Colon (tissue), 2 donors: ENCODE measurements at regions not wholly inside any gene's neighbourhood (a gene's known extent, or its start where the extent isn't known, plus 50 kb on each side); places are given as distances from the start of the nearest gene placed in this dataset.
"Not testable (repeated sequence)": the region's sequence is repeated elsewhere in the genome, so short reads cannot be mapped to it uniquely, and the experiment has no call there.

Experiments
- FAIRE-seq: peaks from 2 replicates; lab custom pipeline; 2012; peaks lifted over from hg19 to GRCh38; lab: Jason Lieb, UNC
- donor health status: control.
- donor health status: control.

DNA sequence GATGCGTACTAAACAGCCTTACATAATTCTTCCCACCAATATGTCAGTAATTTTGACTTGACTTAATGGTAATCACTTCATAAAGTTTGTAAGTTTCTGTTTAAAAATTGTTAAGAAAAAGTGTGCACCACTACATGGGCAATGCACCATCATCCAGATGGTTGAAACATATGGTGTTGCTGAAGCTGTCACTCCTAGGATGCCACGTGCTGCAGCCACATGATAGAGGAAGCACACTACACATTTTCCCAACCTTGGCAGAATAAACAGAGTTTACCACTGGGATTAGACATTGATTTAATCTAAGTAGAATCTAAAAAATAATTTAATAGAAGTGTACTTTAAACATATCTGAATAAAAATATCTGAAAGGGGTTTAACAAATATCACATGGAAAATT lies 1209.9 kb downstream of the NSUN3 start:
- no peak for FAIRE-seq

DNA sequence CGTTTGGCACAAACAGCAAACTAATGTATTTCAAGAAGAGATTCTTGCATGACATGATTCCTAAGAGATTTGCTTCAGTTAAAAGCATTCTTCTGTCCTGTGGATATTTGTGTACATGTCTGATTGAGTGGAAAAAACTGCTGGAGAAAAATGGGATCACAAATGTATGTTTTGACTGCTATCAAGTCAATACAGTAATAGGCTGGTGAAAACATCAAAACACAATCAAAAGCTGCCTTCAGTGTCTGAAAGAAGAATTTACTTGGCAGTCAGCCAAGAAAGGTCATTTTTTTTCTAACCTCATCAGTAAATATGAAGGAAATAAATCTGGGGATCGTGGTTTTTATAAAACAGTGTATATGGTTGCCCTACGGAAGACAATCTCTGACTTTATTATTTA lies 1214.8 kb downstream of the NSUN3 start:
- FAIRE-seq, result no peak

DNA sequence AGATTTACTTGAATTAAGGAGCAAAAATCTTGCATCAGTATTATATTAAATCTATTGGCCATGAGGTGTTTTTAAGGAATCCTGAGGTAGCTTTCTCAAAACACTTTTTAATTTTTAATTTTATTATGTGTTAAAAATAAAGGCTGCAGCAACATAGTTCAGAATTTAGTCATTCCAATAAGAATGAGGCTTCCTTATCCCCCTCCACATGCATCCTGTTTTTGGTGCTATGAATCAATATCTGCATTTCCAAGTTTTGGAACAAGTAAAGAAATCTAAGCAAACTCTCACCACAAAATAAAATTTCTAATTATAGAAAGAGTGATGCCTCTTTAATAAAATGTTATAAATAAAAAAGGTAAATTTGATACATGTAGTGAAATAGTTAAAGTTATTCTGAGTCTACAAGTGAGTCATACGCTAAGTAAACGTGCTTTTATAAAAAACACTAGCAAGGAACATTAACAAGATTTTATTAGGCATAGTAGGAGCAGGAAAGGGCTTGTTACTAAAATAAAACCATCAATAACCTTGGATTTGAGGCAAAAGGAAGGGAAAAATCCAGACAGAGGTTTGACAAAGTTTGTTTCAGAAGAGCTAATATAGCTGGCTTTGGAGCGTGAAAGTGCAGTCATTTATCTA lies 1218.0 kb downstream of the NSUN3 start:
- no peak for FAIRE-seq

DNA sequence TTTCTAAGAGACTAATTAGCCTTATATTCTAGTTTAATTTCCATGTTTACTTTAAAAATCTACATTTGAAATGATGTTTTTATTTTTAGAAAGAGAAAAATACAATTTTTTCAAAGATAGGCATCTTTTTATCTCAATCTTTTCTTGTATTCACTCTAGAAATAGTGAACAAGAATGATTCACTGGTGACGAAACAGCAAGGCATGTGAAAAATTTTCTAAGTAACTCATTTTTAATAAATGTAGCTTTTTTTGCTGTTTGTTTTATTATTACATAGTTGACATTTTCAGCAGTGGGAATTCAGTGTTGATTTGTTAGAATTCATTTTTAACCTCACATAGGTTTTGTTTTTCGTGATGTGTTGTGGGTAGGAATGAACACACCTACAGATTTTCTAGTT lies 1226.4 kb downstream of the NSUN3 start:
- no peak for FAIRE-seq

DNA sequence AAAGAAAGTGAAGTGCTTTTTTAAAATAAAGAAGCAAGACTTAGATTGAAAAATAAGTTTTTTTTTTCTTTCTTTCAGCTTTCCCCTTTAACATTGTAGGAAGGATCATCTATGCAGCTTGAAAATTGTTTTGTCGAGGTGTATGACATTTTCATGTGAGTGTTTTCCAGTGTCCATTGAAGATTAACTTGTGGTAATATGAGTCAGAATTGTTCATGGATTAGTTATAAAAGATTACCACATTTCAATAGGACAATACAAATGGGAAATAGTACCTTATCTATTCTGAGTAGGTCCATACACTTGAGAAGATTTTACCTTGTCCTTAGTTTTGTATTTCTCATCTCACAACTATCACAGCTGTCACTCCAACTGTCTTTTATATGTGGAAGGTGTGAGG lies 1234.7 kb downstream of the NSUN3 start:
- no peak for FAIRE-seq

DNA sequence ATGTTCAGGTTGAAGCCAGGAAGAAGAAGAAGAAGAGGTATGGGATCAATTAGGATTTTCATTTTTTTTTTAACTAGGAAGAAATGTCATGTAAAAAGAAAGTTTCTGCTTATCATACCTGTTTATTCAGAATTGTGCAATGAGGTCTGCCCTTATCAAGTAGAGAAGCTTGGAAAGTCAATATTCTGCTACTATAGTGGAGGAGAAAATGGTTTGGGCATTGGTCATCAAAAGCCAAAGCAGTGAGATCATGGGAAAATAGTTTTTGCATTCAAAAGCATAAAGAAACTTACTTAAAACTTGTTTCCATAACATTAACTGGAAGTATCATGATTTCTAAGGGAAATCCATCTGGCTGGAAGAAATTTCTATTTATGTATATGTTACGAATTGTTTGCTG lies 1239.2 kb downstream of the NSUN3 start:
- FAIRE-seq, result no peak

DNA sequence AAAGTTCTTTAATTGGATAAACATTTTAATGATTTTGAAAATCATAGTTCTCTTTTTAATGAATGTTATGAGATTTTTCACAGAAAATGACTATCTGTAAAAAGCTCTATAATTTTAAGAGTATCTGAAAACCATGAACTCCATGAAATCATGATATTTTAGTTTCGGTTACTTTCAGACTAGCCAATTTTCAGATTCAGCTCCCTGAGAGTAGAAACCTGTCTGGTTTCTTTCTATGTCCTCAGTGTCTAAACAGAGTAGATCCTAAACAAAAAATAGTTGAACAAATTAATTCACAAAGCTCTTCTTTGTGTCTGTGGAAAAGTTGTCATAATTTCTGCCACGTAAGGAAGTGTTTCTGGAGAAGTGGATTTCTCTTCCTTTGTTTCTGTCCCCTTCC lies 1247.7 kb downstream of the NSUN3 start:
- FAIRE-seq, result no peak

DNA sequence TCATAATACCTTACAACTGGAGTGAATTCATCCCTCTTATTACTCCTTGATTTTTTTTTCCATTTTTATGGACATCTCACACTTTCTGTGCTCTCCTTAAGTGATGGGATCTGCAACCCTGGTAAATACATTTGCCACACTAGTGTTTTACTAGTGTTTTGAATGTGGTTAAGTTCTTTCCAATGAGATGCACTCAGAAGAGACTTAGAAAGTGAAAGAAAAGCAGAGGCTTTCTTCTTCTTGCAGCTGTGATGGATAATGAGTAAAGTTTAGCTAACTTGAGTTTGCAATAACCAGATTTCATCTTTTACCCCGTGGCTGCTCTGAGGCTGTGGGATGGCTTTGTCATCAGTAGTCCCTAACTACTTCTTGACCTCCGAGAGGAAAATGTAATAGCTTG lies 1248.4 kb downstream of the NSUN3 start:
- FAIRE-seq, result no peak

DNA sequence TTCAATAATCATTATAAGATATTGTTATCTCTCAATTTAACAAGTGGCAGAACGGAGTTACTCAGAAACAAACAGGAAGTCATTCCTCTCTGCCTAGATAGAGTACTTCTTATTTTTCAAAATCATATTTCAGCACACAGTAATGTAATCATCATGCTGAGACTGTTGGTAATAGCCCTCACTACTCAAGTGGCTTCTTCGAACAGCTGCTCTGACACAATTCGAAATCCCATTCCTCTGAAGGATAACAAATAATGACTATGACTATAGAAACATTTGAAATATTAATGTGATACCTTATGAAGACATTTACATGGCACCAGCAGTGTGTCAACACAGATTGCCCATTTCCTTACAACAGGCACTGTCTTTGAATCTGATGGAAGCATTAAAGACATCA lies 1249.8 kb downstream of the NSUN3 start:
- no peak for FAIRE-seq

DNA sequence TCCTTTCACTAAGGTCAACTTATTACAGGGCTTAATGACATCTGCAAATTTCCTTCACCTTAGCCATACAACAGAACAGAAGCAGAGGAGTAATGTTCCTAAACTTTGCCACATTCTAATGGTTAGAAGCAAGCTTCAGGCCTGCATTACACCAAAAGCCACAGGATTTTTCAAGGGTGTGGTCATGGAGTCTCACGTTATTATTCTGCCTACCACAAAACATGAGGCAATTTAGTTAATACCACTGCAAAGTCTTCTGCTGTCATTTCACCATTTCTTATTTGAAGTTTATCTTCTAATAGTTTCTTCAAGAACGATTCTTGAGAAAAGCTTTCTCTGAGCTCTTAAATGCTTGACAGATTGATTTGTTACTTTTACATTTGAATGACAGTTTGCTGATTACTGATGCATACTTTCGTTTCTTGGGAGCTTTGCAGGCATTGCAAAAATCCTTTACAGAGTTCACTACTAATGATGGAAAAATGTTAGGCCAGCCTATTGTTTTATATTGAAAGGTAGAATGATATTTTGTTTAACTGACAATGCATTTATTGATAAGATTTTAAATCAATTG lies 1257.1 kb downstream of the NSUN3 start:
- no peak for FAIRE-seq

DNA sequence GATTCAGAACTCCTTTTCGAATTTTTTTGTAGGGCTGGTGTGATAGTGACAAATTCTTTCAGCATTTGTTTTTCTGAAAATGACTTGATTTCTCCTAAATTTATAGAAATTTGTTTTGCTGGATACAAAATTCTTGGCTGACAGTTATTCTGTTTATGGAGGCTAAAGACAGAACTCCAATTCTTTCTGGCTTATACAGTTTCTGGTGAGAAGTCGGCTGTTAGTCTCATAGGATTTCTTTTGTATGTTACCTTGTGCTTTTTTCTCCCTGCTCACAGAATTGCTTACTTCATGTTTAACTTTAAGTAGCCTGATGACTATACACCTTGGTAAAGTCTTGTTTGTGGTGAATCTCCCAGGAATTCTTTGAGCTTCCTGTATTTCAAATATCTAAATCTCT lies 1264.6 kb downstream of the NSUN3 start:
- no peak for FAIRE-seq

DNA sequence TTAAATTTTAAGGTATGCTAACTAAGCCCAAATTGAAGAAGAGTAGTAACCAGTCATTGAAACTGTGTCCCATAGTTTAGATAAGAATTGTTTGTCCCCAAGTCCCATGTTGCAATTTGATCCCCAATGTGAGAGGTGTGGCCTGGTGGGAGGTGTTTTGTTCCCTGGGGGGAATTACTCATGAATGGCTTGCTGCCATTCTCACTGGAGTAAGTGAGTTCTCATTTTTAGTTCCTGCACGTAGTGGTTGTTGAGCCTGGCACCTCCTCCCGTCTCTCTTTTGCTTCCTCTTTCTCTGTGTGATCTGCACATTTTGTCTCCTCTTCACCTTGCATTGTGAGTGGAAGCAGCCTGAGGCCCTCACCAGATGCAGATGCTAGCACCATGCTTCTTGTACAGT lies 1271.0 kb downstream of the NSUN3 start:
- FAIRE-seq, result no peak

DNA sequence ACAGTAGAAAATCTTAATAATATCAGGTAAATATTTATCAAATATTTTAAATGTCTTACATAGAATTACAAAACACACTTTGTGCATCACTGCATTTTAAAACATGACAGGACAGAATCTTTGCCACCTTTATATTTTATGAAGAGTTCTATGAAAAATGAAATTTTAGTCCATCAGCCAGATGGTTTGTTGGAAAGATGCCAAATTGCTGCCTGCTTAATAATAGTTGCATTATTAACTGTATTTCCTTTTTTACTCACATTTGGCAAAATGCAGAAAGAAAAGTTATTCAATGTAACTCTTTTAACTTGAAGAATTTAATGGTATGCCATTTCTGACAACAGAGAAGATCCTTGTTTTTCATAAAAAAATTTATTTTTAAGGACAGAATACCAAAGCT lies 1271.6 kb downstream of the NSUN3 start:
- no peak for FAIRE-seq

DNA sequence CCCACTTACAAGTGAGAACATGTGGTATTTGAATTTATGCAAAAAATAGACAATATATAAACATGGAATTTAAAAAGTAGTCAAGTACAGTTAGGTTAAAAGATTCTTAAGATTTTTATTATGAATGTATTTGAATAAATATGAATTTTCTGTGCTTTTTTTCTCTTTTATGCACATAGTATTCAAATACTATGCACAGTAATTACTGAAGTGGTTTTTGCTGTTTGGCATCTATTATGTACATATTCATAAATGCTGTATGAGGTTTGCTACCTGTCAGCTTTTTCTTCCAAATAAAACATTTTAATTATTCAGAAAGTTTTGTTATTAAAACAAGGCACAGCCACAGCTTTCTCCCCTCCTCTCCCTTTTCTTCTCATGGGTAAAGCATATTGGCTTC lies 1272.7 kb downstream of the NSUN3 start:
- no peak for FAIRE-seq

DNA sequence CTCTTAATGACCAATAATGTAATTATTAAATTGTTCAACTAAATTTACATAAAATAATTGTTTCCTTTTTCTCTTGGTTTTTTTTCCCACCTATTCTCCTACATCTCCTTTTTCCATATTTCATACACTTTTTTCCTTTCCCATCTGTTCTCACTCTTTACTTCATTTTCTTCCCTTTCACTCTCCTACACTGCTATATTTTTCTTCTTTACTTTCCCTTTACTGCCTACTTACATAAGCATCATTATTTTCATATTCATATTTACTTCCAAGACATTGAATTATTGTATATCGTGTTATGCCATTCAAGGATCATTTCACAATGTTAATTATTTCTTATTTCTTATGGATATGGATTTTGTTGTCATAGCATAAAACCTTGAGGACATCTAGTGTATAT lies 1275.6 kb downstream of the NSUN3 start:
- FAIRE-seq, result no peak

DNA sequence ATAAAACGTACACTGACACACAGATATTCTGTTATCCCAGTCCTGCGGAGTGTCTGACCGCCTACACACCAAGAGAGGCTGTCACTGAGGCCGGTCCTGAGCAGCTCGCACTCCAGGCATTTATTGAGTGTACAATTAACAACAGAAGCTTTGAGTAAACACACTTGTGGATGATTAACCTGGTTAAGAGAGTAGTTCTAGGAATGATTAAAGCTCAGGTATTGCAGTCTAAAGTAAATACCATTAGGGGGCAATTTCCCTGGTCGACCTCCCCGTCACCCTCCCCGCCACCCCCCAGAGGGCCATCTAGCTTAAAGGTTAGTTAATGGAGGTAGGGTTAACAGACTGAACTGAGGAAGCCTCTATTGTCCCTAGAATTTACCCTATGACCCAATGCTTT lies 1278.5 kb downstream of the NSUN3 start:
- no peak for FAIRE-seq

DNA sequence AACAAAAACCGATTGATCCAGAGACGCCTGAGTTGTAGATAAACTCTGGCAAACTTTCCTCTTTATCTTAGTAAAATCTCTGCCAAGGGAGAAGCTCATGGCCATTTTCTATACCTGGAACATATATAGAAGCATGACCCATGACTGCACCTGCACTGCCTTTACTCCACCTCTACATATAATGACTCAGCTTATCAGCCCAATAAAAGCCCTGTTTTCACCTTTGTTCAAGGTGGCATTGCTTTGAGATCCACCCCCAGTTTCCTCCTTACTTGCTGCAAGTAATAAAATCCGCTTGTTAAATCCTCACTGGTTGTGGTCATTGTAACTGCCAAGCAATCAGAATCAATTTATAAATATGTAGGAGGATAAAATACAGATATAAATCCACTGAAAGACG lies 1280.4 kb downstream of the NSUN3 start:
- no peak for FAIRE-seq

DNA sequence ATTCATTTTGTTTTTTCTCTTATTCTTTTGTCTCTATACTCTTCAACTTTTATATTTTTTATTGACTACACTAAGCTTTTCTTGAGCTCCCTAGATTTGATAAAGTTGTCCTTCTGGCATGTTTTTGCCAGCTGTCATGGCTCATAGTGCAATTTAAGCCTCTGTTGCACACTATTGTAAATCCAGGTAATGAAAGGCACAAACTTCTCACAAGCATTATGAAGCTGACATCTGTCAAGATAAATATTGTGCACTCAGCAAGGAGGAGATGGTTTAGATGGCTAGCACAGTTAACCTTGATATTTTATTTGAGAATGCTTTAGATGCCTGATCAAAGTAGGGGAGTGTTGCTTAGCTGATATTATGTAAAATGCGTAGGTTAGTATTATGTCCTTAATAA lies 1280.9 kb downstream of the NSUN3 start:
- no peak for FAIRE-seq

DNA sequence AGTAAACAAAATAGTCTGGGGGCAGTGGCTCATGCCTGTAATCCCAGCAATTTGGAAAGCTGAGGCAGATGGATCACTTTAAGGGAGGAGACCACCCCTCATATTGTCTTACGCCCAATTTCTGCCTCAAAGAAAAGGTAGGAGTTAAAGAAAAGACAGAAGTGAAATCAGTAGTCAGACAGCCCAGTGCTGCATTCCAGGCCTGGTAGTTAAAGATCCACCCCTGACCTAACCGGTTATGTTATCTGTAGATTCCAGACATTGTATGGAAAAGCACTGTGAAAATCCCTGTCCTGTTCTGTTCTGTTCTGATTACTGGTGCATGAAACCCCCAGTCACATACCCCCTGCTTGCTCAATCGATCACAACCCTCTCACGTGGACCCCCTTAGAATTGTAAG lies 1285.1 kb downstream of the NSUN3 start:
- FAIRE-seq, result not testable (repeated sequence)

DNA sequence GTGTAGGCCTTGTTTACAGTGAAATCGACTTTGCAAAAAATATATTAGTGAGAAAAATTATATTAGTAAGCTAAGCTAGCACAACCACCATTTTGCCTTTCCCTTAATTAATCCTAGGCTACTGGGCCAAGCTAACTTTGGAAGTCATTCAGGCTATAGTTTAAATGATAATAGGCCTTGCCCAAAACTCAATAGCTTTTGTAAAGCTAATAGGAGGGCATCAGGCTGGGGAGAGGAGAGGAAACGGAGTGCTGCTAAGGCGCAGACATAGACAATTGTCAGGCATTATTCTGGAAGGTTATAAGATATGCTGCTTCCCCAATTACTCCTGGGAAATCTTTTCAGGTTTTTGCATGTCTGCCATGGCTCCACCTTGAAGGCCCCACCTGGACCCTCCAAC lies 1286.0 kb downstream of the NSUN3 start:
- FAIRE-seq, result no peak

DNA sequence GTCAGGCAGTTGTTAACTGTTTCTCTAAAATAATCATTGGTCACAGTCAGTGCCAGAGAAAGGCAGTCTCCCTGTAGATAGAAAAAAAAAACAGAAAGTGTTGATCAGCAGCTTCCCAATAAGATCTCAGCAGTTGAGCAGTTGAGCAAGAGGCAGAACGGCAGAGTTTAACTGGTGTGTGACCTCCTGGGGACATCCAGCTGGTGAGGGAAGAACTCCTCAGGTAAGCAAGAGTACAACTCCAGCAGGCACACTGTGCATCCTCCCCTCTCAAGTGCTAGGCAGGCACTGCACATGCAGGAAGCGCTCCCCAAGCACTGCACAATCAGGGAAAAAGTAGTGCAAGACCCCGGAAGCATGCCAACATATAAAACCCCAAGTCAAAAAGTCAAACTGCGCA lies 1287.2 kb downstream of the NSUN3 start:
- no peak for FAIRE-seq

DNA sequence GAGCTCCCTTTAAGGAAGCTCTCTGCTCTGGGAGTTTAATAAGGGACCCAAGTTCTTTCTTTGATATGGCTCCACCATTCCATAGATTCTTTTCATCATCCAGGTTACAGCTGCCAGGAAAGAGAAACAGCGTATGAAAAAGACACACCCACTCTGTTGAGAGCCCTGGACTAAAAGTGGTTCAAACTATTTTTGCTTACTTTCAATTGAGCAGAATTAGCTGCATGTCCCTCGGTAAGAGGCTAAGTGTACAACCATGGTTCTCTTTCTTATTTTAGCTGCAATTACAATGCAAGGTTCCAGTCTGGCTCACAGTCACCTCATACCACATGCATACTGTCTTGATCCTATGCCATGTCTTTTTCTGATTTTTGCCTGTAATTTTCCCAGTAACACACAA lies 1288.3 kb downstream of the NSUN3 start:
- no peak for FAIRE-seq

DNA sequence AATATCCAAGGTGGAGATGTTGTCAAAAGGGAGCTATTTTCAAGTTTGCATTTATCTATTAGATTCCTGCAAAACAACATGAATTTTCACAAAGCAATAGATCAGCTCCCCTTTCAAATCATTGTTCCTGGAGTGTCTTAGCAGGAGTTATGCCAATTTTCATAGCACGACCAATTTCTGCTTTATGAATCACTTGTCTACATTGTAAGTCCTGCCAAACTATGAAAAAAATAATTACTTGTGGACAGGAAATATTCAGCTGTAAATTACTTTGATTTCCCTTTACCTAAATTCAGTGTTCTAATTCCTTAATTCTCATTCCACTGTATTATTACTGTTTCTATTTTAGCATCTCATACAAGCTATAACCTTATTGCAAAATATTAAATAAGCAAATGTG lies 1289.6 kb downstream of the NSUN3 start:
- FAIRE-seq, result no peak

DNA sequence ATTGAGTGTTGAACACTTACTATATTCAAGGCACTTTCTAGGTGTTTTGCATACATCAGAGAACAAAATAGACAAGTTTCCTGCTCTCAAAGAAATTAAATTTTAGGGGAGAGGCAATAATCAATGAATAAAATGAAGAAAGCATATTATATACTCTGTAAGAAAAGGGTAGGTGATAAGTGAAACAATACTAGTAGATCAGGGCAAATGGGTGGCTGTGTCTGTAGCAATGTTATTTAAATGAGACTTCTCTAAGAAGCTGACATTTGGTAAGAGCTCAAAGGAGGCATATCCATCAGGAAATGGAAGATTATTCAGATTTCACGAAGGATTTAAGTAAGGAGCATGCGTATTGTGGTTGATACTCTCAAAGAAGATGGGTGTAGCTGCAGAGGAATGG lies 1291.6 kb downstream of the NSUN3 start:
- no peak for FAIRE-seq
